Natural killer cell (primary cell): ENCODE measurements at regions not wholly inside any gene's neighbourhood (a gene's known extent, or its start where the extent isn't known, plus 50 kb on each side); places are given as distances from the start of the nearest gene placed in this dataset.

Experiments
- ATAC-seq, 3 donors: fragments of 150-1000 bp in 2 of 3; fragments of 200-7000 bp in 1 of 3; cut with Tn5 transposase; 1 replicate in 1 of 3; 2 replicates in 2 of 3; pipeline ENCODE4 v1.10.0; 2021; ENCODE audit warnings: mild to moderate bottlenecking in 2 of 3, moderate library complexity in 2 of 3
- DNase-seq, 2 donors: peaks; one replicate each; pipeline versions ENCODE4 v3.0.0 to v3.0.0-alpha.2; 2013 to 2021; ENCODE audit warnings: mixed read lengths in 1 of 2
- H3K27ac ChIP-seq: one replicate; pipeline ENCODE4 v1.5.1; 2013; ENCODE audit warnings: mild to moderate bottlenecking, low read length
- H3K27me3 ChIP-seq: one replicate; pipeline ENCODE4 v1.6.1; 2013; ENCODE audit warnings: low read length; ENCODE audit not compliant: control insufficient read depth, insufficient read depth
- H3K36me3 ChIP-seq: one replicate; pipeline ENCODE4 v1.6.1; 2013; ENCODE audit warnings: low read length; ENCODE audit not compliant: control insufficient read depth, insufficient read depth
- H3K4me1 ChIP-seq: one replicate; pipeline ENCODE4 v1.6.1; 2013; ENCODE audit warnings: low read length; ENCODE audit not compliant: control insufficient read depth, insufficient read depth
- H3K4me3 ChIP-seq: one replicate; pipeline ENCODE4 v1.5.1; 2013; ENCODE audit warnings: low read length
- H3K9me3 ChIP-seq: one replicate; pipeline ENCODE4 v1.6.1; 2013; ENCODE audit warnings: low read length; ENCODE audit not compliant: control insufficient read depth, insufficient read depth
- H3K27ac Mint-ChIP-seq, 2 donors: one replicate each; pipeline ENCODE4 v1.8.0; 2022; ENCODE audit warnings: mild to moderate bottlenecking in 2 of 2, mixed read lengths in 2 of 2, moderate library complexity in 1 of 2
- H3K27me3 Mint-ChIP-seq, 2 donors: one replicate each; pipeline ENCODE4 v1.8.0; 2022; ENCODE audit warnings: low read depth in 2 of 2, mixed read lengths in 2 of 2
- H3K36me3 Mint-ChIP-seq: one replicate; pipeline ENCODE4 v1.8.0; 2022; ENCODE audit warnings: mixed read lengths
- H3K4me1 Mint-ChIP-seq, 2 donors: one replicate each; pipeline ENCODE4 v1.8.0; 2022; ENCODE audit warnings: mixed read lengths in 2 of 2
- H3K4me3 Mint-ChIP-seq: one replicate; pipeline ENCODE4 v1.8.0; 2022; ENCODE audit warnings: mild to moderate bottlenecking, moderate library complexity, mixed read lengths
- H3K9me3 Mint-ChIP-seq, 2 donors: one replicate each; pipeline ENCODE4 v1.8.0; 2022; ENCODE audit warnings: mixed read lengths in 2 of 2
- WGBS: methylation state at CpG from one replicate; pipeline ENCODE4 v1.1.7; 2013; ENCODE audit warnings: missing lambda C conversion rate; ENCODE audit not compliant: insufficient coverage; 5-methylcytosine and 5-hydroxymethylcytosine counted together
- intact Hi-C: fragments of 100-400 bp; cut with micrococcal nuclease; formaldehyde crosslinking; loops from one replicate; pipeline ENCODE4 v1.14.2; 2022
- TF ChIP-seq, protein P1 (sequence below): fragments of 200-600 bp; IDR thresholded peaks from one replicate; pipeline ENCODE4 v1.8.0; 2022; ENCODE audit warnings: antibody characterized with exemption

DNA sequence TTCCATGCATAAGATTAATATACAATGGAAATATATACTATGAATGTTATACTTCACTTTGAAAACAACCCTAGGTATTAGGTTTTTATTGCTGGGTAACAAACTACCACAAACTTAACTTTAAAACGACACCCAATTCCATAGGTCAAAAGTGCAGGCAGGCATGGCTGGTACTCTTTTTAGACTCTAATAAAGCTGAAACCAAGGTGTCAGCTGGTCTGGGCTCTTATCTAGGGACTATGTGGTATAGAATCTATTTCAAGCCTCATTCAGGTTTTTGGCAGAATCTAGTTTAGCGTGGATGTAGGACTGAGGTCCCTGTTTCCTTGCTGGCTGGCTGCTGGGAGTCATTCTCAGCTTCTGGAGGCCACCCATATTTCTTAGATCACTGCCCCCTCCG lies 65.0 kb upstream of the TMEM168 start:
- ATAC-seq (no peak), DNase-seq (no peak)
- Histone ChIP-seq H3K27me3 (no peaks in the 10 kb centered on the region), H3K27ac (no peak overlapping the region), H3K9me3 (no peaks in the 10 kb centered on the region), H3K36me3 (no peaks in the 10 kb centered on the region), H3K4me1 (no peaks in the 10 kb centered on the region), H3K4me3 (no peak overlapping the region)
- 87% methylated on average over 3 of the region's 3 CpGs for WGBS
- Mint-ChIP-seq H3K36me3 (no peaks in the 10 kb centered on the region), H3K9me3 (no peaks in the 10 kb centered on the region), H3K4me1 (peaks cover 0 to 8% of the 10 kb centered on the region in 2 donors), H3K4me3 (no peak overlapping the region), H3K27ac (no peak overlapping the region), H3K27me3 (no peaks in the 10 kb centered on the region)
- TF ChIP-seq, protein P1, sequence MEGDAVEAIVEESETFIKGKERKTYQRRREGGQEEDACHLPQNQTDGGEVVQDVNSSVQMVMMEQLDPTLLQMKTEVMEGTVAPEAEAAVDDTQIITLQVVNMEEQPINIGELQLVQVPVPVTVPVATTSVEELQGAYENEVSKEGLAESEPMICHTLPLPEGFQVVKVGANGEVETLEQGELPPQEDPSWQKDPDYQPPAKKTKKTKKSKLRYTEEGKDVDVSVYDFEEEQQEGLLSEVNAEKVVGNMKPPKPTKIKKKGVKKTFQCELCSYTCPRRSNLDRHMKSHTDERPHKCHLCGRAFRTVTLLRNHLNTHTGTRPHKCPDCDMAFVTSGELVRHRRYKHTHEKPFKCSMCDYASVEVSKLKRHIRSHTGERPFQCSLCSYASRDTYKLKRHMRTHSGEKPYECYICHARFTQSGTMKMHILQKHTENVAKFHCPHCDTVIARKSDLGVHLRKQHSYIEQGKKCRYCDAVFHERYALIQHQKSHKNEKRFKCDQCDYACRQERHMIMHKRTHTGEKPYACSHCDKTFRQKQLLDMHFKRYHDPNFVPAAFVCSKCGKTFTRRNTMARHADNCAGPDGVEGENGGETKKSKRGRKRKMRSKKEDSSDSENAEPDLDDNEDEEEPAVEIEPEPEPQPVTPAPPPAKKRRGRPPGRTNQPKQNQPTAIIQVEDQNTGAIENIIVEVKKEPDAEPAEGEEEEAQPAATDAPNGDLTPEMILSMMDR = no peak
- intact Hi-C loops = no loop called here

DNA sequence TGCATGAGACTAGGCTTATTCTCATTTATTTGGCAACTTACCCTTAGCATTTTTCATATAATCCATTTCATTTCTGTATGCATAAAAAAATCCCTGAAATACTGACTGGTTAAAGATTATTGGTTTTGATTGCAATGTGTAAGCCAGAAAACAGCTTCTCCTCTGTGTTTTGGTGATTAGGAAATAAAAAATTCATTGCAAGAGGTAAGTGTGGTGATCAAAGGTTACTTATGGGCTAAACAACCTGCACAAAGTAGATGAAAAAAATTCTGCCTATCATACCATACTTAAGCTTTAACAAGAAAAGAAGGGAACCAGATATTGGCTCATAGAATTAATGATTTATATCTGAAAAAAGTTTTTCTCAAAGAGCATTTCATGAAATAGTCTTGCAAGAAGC lies 64.0 kb upstream of the TMEM168 start:
- Histone ChIP-seq H3K9me3 (no peaks in the 10 kb centered on the region), H3K27me3 (no peaks in the 10 kb centered on the region), H3K4me3 (no peak overlapping the region), H3K4me1 (no peaks in the 10 kb centered on the region), H3K36me3 (no peaks in the 10 kb centered on the region), H3K27ac (no peak overlapping the region)
- ATAC-seq (no peak), DNase-seq (no peak)
- intact Hi-C loops = no loop called here
- Mint-ChIP-seq H3K36me3 (no peaks in the 10 kb centered on the region), H3K4me3 (no peak overlapping the region), H3K9me3 (no peaks in the 10 kb centered on the region), H3K27me3 (no peaks in the 10 kb centered on the region), H3K4me1 (peaks cover 0 to 13% of the 10 kb centered on the region in 2 donors), H3K27ac (no peak overlapping the region)
- TF ChIP-seq, protein P1 = no peak

DNA sequence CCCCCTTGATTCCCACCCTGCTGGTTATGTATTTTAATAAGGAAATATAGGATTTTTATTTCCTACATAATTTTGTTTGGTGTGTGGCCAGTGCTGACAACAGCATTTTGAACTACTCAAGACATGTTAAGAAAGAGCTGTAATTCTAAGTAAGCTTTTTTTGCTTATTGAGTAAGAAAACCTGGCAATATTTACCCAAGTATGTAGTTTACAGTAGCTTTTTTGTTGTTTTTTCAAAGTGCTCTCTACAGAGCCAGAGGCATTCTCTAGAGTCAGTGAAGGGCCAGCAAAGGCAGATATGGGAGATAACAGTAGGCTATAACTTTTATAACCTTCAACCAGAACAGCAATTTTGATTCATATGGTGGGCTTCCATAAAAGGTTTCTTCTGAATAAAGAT lies 63.2 kb upstream of the TMEM168 start:
- Mint-ChIP-seq H3K4me3 (no peak overlapping the region), H3K4me1 (peaks cover 0 to 13% of the 10 kb centered on the region in 2 donors), H3K27ac (no peak overlapping the region), H3K9me3 (no peaks in the 10 kb centered on the region), H3K36me3 (no peaks in the 10 kb centered on the region), H3K27me3 (no peaks in the 10 kb centered on the region)
- intact Hi-C loops = no loop called here
- no peaks in the 10 kb centered on the region for H3K27me3 ChIP-seq
- H3K27ac ChIP-seq = no peak overlapping the region
- no peak overlapping the region for H3K4me3 ChIP-seq
- no peaks in the 10 kb centered on the region for H3K4me1 ChIP-seq
- DNase-seq (no peak), ATAC-seq (no peak)
- TF ChIP-seq, protein P1 = no peak
- H3K9me3 ChIP-seq = no peaks in the 10 kb centered on the region
- H3K36me3 ChIP-seq = no peaks in the 10 kb centered on the region

DNA sequence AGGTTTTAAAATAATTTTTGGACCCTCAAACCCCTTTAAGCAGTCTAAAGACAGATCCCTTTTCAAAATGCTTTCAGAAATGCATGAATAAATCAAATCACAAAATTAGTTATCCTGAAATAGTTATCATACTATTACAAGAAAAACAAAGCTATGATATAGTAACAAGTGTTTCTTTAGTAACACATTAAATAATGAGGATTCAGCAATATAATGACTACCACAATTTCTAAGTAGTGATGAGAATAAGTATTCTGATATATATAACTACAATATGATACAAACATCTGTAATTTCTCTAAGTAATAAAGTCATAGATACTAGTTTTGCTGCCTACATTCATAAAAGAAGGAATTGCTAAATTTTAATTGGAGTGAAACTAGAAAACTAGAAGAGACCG lies 53.0 kb upstream of the TMEM168 start:
- H3K9me3 ChIP-seq = no peaks in the 10 kb centered on the region
- ATAC-seq (no peak), DNase-seq (no peak)
- no peaks in the 10 kb centered on the region for H3K4me1 ChIP-seq
- peaks cover 40 to 43% of the 10 kb centered on the region in 2 donors for H3K4me1 Mint-ChIP-seq
- 100% methylated on average over 1 of the region's 1 CpG for WGBS
- H3K27ac ChIP-seq = no peak overlapping the region
- TF ChIP-seq, protein P1 = no peak
- H3K36me3 Mint-ChIP-seq = no peaks in the 10 kb centered on the region
- H3K27me3 Mint-ChIP-seq = no peaks in the 10 kb centered on the region
- peak overlapping the region in 1 of 2 donors; percentile 26 for H3K27ac Mint-ChIP-seq
- no peak overlapping the region for H3K4me3 ChIP-seq
- no peaks in the 10 kb centered on the region for H3K27me3 ChIP-seq
- no peaks in the 10 kb centered on the region for H3K9me3 Mint-ChIP-seq
- H3K4me3 Mint-ChIP-seq = no peak overlapping the region
- intact Hi-C loops = no loop called here
- H3K36me3 ChIP-seq = no peaks in the 10 kb centered on the region
